MCF 10A (cell line): ENCODE measurements at regions not wholly inside any gene's neighbourhood (a gene's known extent, or its start where the extent isn't known, plus 50 kb on each side); places are given as distances from the start of the nearest gene placed in this dataset.

Experiments used
- BruUV-seq: library from RNA; stranded (reverse); fragments of 400-500 nt; replicated peaks from 2 replicates; lab custom pipeline; 2021; lab: Mats Ljungman, UMichigan
- CTCF ChIA-PET: fragments of 300-600 bp; sonication (Branson Sonifier 250); formaldehyde crosslinking; extraction: SDS; loops from one replicate; lab custom pipeline; 2021; ENCODE audit warnings: antibody characterized with exemption, inconsistent platforms; lab: Yijun Ruan, JAX
- POLR2A ChIA-PET: fragments of 300-600, 350-650 bp; sonication (Branson Sonifier 250); formaldehyde crosslinking; extraction: SDS; loops from one replicate; lab custom pipeline; 2020; ENCODE audit warnings: antibody characterized with exemption, inconsistent platforms; lab: Yijun Ruan, JAX
- DNase-seq: peaks from one replicate; pipeline ENCODE4 v3.0.0-alpha.2; 2018; ENCODE audit not compliant: unreplicated experiment
- H3K27ac Mint-ChIP-seq: one replicate; pipeline ENCODE4 v1.8.0; 2022; ENCODE audit warnings: mild to moderate bottlenecking, low read depth, mixed read lengths; ENCODE audit not compliant: unreplicated experiment
- H3K27me3 Mint-ChIP-seq: one replicate; pipeline ENCODE4 v1.8.0; 2022; ENCODE audit warnings: mixed read lengths; ENCODE audit not compliant: insufficient read depth, unreplicated experiment
- H3K36me3 Mint-ChIP-seq: one replicate; pipeline ENCODE4 v1.8.0; 2022; ENCODE audit warnings: mild to moderate bottlenecking, moderate library complexity, mixed read lengths; ENCODE audit not compliant: insufficient read depth, unreplicated experiment
- H3K4me1 Mint-ChIP-seq: one replicate; pipeline ENCODE4 v1.8.0; 2022; ENCODE audit warnings: mixed read lengths; ENCODE audit not compliant: insufficient read depth, unreplicated experiment
- H3K4me3 Mint-ChIP-seq: one replicate; pipeline ENCODE4 v1.8.0; 2022; ENCODE audit warnings: mild to moderate bottlenecking, moderate library complexity, mixed read lengths; ENCODE audit not compliant: unreplicated experiment
- H3K9me3 Mint-ChIP-seq: one replicate; pipeline ENCODE4 v1.8.0; 2022; ENCODE audit warnings: mixed read lengths; ENCODE audit not compliant: unreplicated experiment
- CTCF ChIP-seq: fragments of 200-600 bp; IDR thresholded peaks from one replicate; pipeline ENCODE4 v1.8.0; 2022; ENCODE audit warnings: antibody characterized with exemption, mild to moderate bottlenecking; ENCODE audit not compliant: unreplicated experiment
- intact Hi-C: fragments of 100-400 bp; cut with micrococcal nuclease; formaldehyde crosslinking; loops from 2 replicates; pipeline ENCODE4 v1.14.1; 2022

- peaks cover 16% of the 10 kb centered on the region for H3K9me3 Mint-ChIP-seq
- DNase-seq, result no peak
- no peaks in the 10 kb centered on the region for H3K27me3 Mint-ChIP-seq
- ChIA-PET POLR2A (no interaction called here), CTCF (interaction anchor here (0.6 to 0.7 kb wide), 2 partner anchors 189 to 1357 kb away, joined by 3 read pairs; no protein-coding TSS in a partner anchor)
- TF ChIP-seq CTCF, result no peak
- H3K4me3 Mint-ChIP-seq, result no peak overlapping the region
- H3K4me1 Mint-ChIP-seq, result no peaks in the 10 kb centered on the region
- H3K27ac Mint-ChIP-seq, result no peak overlapping the region
- H3K36me3 Mint-ChIP-seq, result peaks cover 7% of the 10 kb centered on the region
- BruUV-seq, result no TSS peak
- intact Hi-C loops, result no loop called here
These were observed 254.9 kb upstream of the HS6ST1 start for GRCh38 chr2:128573531-128573930.

GRCh38 chr2:128577141-128577930 lies 258.7 kb upstream of the HS6ST1 start:
- H3K27ac Mint-ChIP-seq, result no peak overlapping the region
- ChIA-PET CTCF (interaction anchor here (0.7 to 0.8 kb wide), 2 partner anchors 27 to 44 kb away, joined by 3 read pairs; no protein-coding TSS in a partner anchor), POLR2A (no interaction called here)
- H3K36me3 Mint-ChIP-seq, result no peaks in the 10 kb centered on the region
- H3K27me3 Mint-ChIP-seq, result no peaks in the 10 kb centered on the region
- H3K4me1 Mint-ChIP-seq, result no peaks in the 10 kb centered on the region
- intact Hi-C loops, result no loop called here
- BruUV-seq, result no TSS peak
- H3K4me3 Mint-ChIP-seq, result no peak overlapping the region
- no peak for DNase-seq
- H3K9me3 Mint-ChIP-seq, result peaks cover 7% of the 10 kb centered on the region
- no peak for TF ChIP-seq CTCF

- H3K36me3 Mint-ChIP-seq, result no peaks in the 10 kb centered on the region
- H3K4me3 Mint-ChIP-seq, result no peak overlapping the region
- H3K4me1 Mint-ChIP-seq, result no peaks in the 10 kb centered on the region
- no TSS peak for BruUV-seq
- peaks cover 8% of the 10 kb centered on the region for H3K9me3 Mint-ChIP-seq
- intact Hi-C loops, result no loop called here
- H3K27me3 Mint-ChIP-seq, result no peaks in the 10 kb centered on the region
- CTCF ChIA-PET, result interaction anchor here (0.7 kb wide), 1 partner anchor 42 kb away, joined by 3 read pairs; no protein-coding TSS in a partner anchor
- POLR2A ChIA-PET, result no interaction called here
- no peak for TF ChIP-seq CTCF
- H3K27ac Mint-ChIP-seq, result no peak overlapping the region
- DNase-seq, result no peak
These were observed 260.0 kb upstream of the HS6ST1 start for GRCh38 chr2:128578406-128579390.

GRCh38 chr2:128579825-128580224 lies 261.2 kb upstream of the HS6ST1 start:
- DNase-seq, result no peak
- Mint-ChIP-seq H3K4me3 (no peak overlapping the region), H3K27ac (no peak overlapping the region), H3K27me3 (no peaks in the 10 kb centered on the region), H3K4me1 (no peaks in the 10 kb centered on the region), H3K9me3 (peaks cover 15% of the 10 kb centered on the region), H3K36me3 (no peaks in the 10 kb centered on the region)
- TF ChIP-seq CTCF, result no peak
- BruUV-seq, result no TSS peak
- ChIA-PET CTCF (no interaction called here), POLR2A (no interaction called here)
- intact Hi-C loops, result no loop called here
